Sigmoid colon (tissue), 6 donors: ENCODE measurements at regions not wholly inside any gene's neighbourhood (a gene's known extent, or its start where the extent isn't known, plus 50 kb on each side); places are given as distances from the start of the nearest gene placed in this dataset.
"Not testable (repeated sequence)": the region's sequence is repeated elsewhere in the genome, so short reads cannot be mapped to it uniquely, and the experiment has no call there.

ENCODE experiments used
- DNase-seq: peaks from one replicate; pipeline ENCODE4 v3.0.0-alpha.2; 2019
- H3K27ac ChIP-seq, 4 donors: fragments of 200-600 bp; sonication (generic); one replicate each; pipeline ENCODE4 v1.5.1; 2016 to 2019; ENCODE audit warnings: mild to moderate bottlenecking in 1 of 4
- H3K27me3 ChIP-seq, 3 donors: fragments of 200-600 bp; sonication (generic); one replicate each; pipeline ENCODE4 v1.5.1; 2019; ENCODE audit warnings: mild to moderate bottlenecking in 1 of 3
- H3K36me3 ChIP-seq, 4 donors: fragments of 200-600 bp; sonication (generic); one replicate each; pipeline ENCODE4 v1.5.1; 2016 to 2019
- H3K4me1 ChIP-seq, 4 donors: fragments of 200-600 bp; sonication (generic); one replicate each; pipeline ENCODE4 v1.5.1; 2017 to 2019
- H3K4me3 ChIP-seq, 4 donors: fragments of 200-600 bp; sonication (generic); one replicate each; pipeline ENCODE4 v1.5.1; 2017 to 2019; ENCODE audit warnings: mild to moderate bottlenecking in 2 of 4, moderate library complexity in 1 of 4
- H3K9me3 ChIP-seq, 4 donors: fragments of 200-600 bp in 3 of 4; sonication (generic) in 3 of 4; one replicate each; pipeline versions ENCODE4 v1.5.1 to v1.6.1; 2013 to 2019
- EP300 ChIP-seq, 4 donors: sonication (generic); formaldehyde crosslinking; IDR thresholded peaks; one replicate each; pipeline ENCODE4 v1.6.1; 2017; ENCODE audit warnings: antibody characterized with exemption in 4 of 4
- POLR2A ChIP-seq, 2 donors: fragments of 450-650 bp; IDR thresholded peaks; one replicate each; pipeline ENCODE4 v1.6.1; 2016; ENCODE audit warnings: antibody characterized with exemption in 2 of 2, mild to moderate bottlenecking in 2 of 2, moderate library complexity in 2 of 2
- POLR2AphosphoS5 ChIP-seq, 4 donors: sonication (generic); formaldehyde crosslinking; IDR thresholded peaks; one replicate each; pipeline ENCODE4 v1.6.1; 2017; ENCODE audit warnings: antibody characterized with exemption in 4 of 4
- WGBS, 2 donors: extraction: QIAGEN DNeasy Blood & Tissue Kit; methylation state at CpG; one replicate each; pipeline ENCODE4 v1.1.7; 2013; 5-methylcytosine and 5-hydroxymethylcytosine counted together
- intact Hi-C: fragments of 100-400 bp; cut with DNase I; formaldehyde crosslinking; loops from one replicate; pipeline ENCODE4 v1.15.1; 2023
- TF ChIP-seq, protein P1 (sequence below), 4 experiments: fragments of 450-650 bp in 3 of 4; fragments of 200-600 bp in 1 of 4; IDR thresholded peaks; one replicate each; pipeline ENCODE4 v1.5.1; 2016 to 2019; ENCODE audit warnings: antibody characterized with exemption in 4 of 4, mild to moderate bottlenecking in 3 of 4, moderate library complexity in 2 of 4
- donor health status: healthy with polysubstance abuse.
- donor health status: healthy.

DNA sequence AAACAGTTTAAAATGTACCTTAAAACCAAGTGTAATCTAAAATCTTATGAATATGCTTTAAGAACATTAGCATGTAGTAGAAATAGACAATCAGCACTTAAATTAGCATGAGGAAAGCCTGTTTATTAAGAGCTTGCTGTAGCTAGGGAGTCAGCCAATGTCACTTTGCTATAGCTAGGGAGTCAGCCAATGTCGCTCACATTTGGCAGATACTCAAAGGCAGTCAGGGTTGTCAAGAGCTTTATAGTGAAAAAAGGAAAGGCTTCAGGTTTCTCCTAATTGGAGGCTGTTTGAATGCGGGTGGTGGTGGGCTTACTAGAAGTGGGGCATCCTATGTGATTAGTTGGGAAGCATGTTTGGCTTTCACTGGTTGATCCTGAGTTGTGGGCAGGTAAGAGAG is 226.2 kb upstream of the DGKB start:
- intact Hi-C loops = no loop called here
- Histone ChIP-seq H3K27me3 (no peaks in the 10 kb centered on the region), H3K27ac (no peak overlapping the region), H3K4me1 (peaks cover 0 to 22% (median 0%) of the 10 kb centered on the region in 4 donors), H3K36me3 (no peaks in the 10 kb centered on the region), H3K9me3 (no peaks in the 10 kb centered on the region), H3K4me3 (no peak overlapping the region)
- no peak for TF ChIP-seq POLR2A (IDR thresholded peaks at IDR 0.05)
- TF ChIP-seq POLR2AphosphoS5 (IDR thresholded peaks at IDR 0.05) = no peak
- TF ChIP-seq EP300 (IDR thresholded peaks at IDR 0.05) = no peak
- TF ChIP-seq, protein P1, sequence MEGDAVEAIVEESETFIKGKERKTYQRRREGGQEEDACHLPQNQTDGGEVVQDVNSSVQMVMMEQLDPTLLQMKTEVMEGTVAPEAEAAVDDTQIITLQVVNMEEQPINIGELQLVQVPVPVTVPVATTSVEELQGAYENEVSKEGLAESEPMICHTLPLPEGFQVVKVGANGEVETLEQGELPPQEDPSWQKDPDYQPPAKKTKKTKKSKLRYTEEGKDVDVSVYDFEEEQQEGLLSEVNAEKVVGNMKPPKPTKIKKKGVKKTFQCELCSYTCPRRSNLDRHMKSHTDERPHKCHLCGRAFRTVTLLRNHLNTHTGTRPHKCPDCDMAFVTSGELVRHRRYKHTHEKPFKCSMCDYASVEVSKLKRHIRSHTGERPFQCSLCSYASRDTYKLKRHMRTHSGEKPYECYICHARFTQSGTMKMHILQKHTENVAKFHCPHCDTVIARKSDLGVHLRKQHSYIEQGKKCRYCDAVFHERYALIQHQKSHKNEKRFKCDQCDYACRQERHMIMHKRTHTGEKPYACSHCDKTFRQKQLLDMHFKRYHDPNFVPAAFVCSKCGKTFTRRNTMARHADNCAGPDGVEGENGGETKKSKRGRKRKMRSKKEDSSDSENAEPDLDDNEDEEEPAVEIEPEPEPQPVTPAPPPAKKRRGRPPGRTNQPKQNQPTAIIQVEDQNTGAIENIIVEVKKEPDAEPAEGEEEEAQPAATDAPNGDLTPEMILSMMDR (IDR thresholded peaks at IDR 0.05) = no peak
- DNase-seq = no peak
- WGBS, 2 donors = 79 to 83% methylated on average over 2 of the region's 2 CpGs

DNA sequence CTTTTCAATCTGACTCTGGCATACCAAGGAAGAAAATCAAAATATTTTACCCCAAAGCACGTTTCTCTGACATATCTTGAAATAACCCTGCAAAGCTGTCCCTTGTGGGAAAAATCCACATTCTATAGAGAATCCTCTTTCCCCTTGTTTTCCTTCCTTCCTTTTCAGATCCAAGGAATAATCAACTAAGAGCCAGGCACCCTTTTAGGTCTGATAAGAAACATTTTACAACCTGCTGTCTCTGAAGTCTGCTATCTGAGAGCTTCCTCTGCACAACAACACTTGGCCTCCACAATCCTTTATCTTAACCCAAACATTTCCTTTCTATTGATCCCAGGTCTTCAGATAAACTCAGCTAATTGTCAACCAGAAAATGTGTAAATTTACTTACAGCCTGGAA is 224.1 kb upstream of the DGKB start:
- H3K4me3 ChIP-seq, H3K9me3 ChIP-seq, intact Hi-C loops, DNase-seq, H3K27ac ChIP-seq, H3K27me3 ChIP-seq, H3K36me3 ChIP-seq: not testable (repeated sequence)
- WGBS, 2 donors = 23 to 52% methylated on average over 1 of the region's 1 CpG
- peaks cover 0 to 22% (median 0%) of the 10 kb centered on the region in 4 donors for H3K4me1 ChIP-seq

DNA sequence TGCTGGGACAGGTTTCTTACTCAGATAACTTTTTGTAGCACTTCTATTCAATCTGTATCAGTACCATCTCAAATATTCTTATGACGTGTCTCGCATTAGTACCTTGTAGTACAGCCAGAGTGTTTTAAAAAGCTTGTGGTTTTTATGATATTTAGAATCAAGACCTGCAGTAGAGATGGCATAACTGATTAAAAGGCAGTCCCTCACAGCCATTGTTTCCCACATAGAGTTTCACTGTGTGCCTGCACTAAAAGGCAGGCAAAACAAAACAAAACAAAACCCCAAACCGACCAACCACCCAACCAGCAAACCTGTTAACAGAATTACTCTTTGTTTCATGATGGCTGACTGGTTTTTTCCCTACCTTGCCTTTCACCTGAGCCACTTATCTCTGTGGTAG is 221.3 kb upstream of the DGKB start:
- 51 to 71% methylated on average over 3 of the region's 3 CpGs for WGBS, 2 donors
- TF ChIP-seq, protein P1 (IDR thresholded peaks at IDR 0.05) = no peak
- TF ChIP-seq POLR2A (IDR thresholded peaks at IDR 0.05) = no peak
- no peak for TF ChIP-seq POLR2AphosphoS5 (IDR thresholded peaks at IDR 0.05)
- no peak for TF ChIP-seq EP300 (IDR thresholded peaks at IDR 0.05)
- DNase-seq = no peak
- H3K4me3 ChIP-seq = no peak overlapping the region
- H3K4me1 ChIP-seq = peaks cover 0 to 5% (median 0%) of the 10 kb centered on the region in 4 donors
- intact Hi-C loops = no loop called here
- H3K27ac ChIP-seq = no peak overlapping the region
- H3K36me3 ChIP-seq = no peaks in the 10 kb centered on the region
- no peaks in the 10 kb centered on the region for H3K9me3 ChIP-seq
- H3K27me3 ChIP-seq = no peaks in the 10 kb centered on the region

DNA sequence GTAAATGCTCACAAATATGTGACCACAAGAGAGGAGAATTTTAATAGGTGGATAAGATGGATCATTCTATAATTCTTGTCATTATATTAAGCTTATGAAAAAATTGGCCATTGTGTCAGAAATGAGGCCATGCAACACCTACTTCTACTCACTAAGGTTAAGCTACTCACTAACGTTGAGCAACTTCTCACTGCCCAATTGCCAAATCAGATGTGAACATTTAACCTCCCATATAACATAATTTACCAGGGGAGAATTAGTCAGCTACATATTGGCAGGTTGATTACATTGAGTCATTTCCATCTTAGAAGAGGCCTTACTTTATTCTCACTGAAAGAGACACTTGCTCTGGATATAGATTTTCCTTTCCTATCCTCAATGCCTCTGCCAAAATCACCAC is 211.2 kb upstream of the DGKB start:
- H3K4me3 ChIP-seq = no peak overlapping the region
- no peaks in the 10 kb centered on the region for H3K9me3 ChIP-seq
- no peaks in the 10 kb centered on the region for H3K4me1 ChIP-seq
- intact Hi-C loops = no loop called here
- TF ChIP-seq EP300 (IDR thresholded peaks at IDR 0.05) (no peak), POLR2A (IDR thresholded peaks at IDR 0.05) (no peak), POLR2AphosphoS5 (IDR thresholded peaks at IDR 0.05) (no peak)
- TF ChIP-seq, protein P1 (IDR thresholded peaks at IDR 0.05) = no peak
- no peak for DNase-seq
- H3K27me3 ChIP-seq = no peaks in the 10 kb centered on the region
- no peak overlapping the region for H3K27ac ChIP-seq
- WGBS, 2 donors = 83 to 93% methylated on average over 1 of the region's 1 CpG
- H3K36me3 ChIP-seq = no peaks in the 10 kb centered on the region

DNA sequence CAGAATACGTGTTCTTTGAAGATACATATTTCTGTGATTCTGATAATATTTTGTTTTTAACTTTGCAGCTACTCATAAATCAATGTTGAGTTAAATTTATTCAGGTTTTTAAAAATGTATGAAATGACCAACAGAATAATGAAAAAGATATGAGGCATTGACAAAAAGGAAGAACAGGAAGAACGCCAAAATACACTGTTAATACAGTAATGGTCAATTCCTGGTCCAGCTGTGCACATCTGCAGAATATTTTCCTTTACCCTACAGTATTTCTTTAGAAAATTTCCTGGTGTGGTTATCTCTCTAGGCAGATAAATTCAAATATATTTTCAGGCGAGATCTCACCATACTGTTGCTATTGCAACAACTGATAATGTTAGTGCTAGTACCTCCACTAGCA is 203.2 kb upstream of the DGKB start:
- H3K4me1 ChIP-seq = no peaks in the 10 kb centered on the region
- intact Hi-C loops = no loop called here
- no peaks in the 10 kb centered on the region for H3K36me3 ChIP-seq
- H3K27me3 ChIP-seq = no peaks in the 10 kb centered on the region
- TF ChIP-seq EP300 (IDR thresholded peaks at IDR 0.05) = no peak
- TF ChIP-seq, protein P1 (IDR thresholded peaks at IDR 0.05) = no peak
- TF ChIP-seq POLR2AphosphoS5 (IDR thresholded peaks at IDR 0.05) = no peak
- no peak for TF ChIP-seq POLR2A (IDR thresholded peaks at IDR 0.05)
- WGBS, 2 donors = 76 to 83% methylated on average over 3 of the region's 3 CpGs
- DNase-seq = no peak
- H3K27ac ChIP-seq = no peak overlapping the region
- H3K4me3 ChIP-seq = no peak overlapping the region
- H3K9me3 ChIP-seq = no peaks in the 10 kb centered on the region
